Uterus (tissue), 3 donors: ENCODE measurements at regions not wholly inside any gene's neighbourhood (a gene's known extent, or its start where the extent isn't known, plus 50 kb on each side); places are given as distances from the start of the nearest gene placed in this dataset.

Source experiments
- DNase-seq, 2 donors: peaks; one replicate each; pipeline ENCODE4 v3.0.0-alpha.2; 2019 to 2020
- H3K27ac ChIP-seq, 2 donors: fragments of 200-600 bp; sonication (generic); 1 replicate in 1 of 2; 2 replicates in 1 of 2; pipeline ENCODE4 v1.5.1; 2016 to 2018
- H3K27me3 ChIP-seq, 2 donors: fragments of 200-600 bp; sonication (generic); one replicate each; pipeline ENCODE4 v1.5.1; 2018 to 2019; ENCODE audit warnings: control low read depth in 1 of 2
- H3K36me3 ChIP-seq, 2 donors: fragments of 200-600 bp; sonication (generic); one replicate each; pipeline ENCODE4 v1.5.1; 2019; ENCODE audit warnings: control low read depth in 1 of 2
- H3K4me1 ChIP-seq, 2 donors: fragments of 200-600 bp; sonication (generic); one replicate each; pipeline ENCODE4 v1.5.1; 2018 to 2019; ENCODE audit warnings: control low read depth in 1 of 2
- H3K4me3 ChIP-seq, 2 donors: fragments of 200-600 bp; sonication (generic); 1 replicate in 1 of 2; 2 replicates in 1 of 2; pipeline ENCODE4 v1.5.1; 2018 to 2019; ENCODE audit warnings: mild to moderate bottlenecking in 1 of 2
- H3K9me3 ChIP-seq, 2 donors: fragments of 200-600 bp; sonication (generic); one replicate each; pipeline ENCODE4 v1.5.1; 2019; ENCODE audit warnings: control low read depth in 1 of 2
- CTCF ChIP-seq, 4 experiments: fragments of 200-600 bp in 2 of 4; fragments of 450-650 bp in 2 of 4; sonication (generic) in 2 of 4; IDR thresholded peaks; one replicate each; pipeline ENCODE4 v1.5.1; 2016 to 2019; ENCODE audit warnings: antibody characterized with exemption in 4 of 4, mild to moderate bottlenecking in 2 of 4, moderate library complexity in 1 of 4
- POLR2A ChIP-seq, 2 donors: fragments of 450-650 bp; IDR thresholded peaks; one replicate each; pipeline ENCODE4 v1.6.1; 2016; ENCODE audit warnings: antibody characterized with exemption in 2 of 2, mild to moderate bottlenecking in 1 of 2, moderate library complexity in 1 of 2
- intact Hi-C: fragments of 100-400 bp; cut with DNase I; formaldehyde crosslinking; loops from one replicate; pipeline ENCODE4 v1.15.1; 2023; ENCODE audit warnings: low total_unique reads
- donor health status: DM: yes; HTN: yes; CAD: no.

- TF ChIP-seq CTCF (IDR thresholded peaks at IDR 0.05) = no peak
- Histone ChIP-seq H3K36me3 (no peaks in the 10 kb centered on the region), H3K4me3 (no peak overlapping the region), H3K9me3 (no peaks in the 10 kb centered on the region), H3K27ac (no peak overlapping the region), H3K4me1 (no peaks in the 10 kb centered on the region), H3K27me3 (no peaks in the 10 kb centered on the region)
- no peak for DNase-seq
- intact Hi-C loops = no loop called here
Measured at GRCh38 chr2:206875701-206876100, 63.6 kb upstream of the CPO start.

GRCh38 chr2:206876216-206876860 is 63.0 kb upstream of the CPO start:
- Histone ChIP-seq H3K9me3 (no peaks in the 10 kb centered on the region), H3K27me3 (no peaks in the 10 kb centered on the region), H3K4me3 (no peak overlapping the region), H3K27ac (no peak overlapping the region), H3K4me1 (no peaks in the 10 kb centered on the region), H3K36me3 (no peaks in the 10 kb centered on the region)
- no peak for DNase-seq
- intact Hi-C loops = no loop called here
- TF ChIP-seq POLR2A (IDR thresholded peaks at IDR 0.05) (no peak), CTCF (IDR thresholded peaks at IDR 0.05) (no peak)

- H3K27ac ChIP-seq = no peak overlapping the region
Measured at GRCh38 chr2:206881708-206882410, 57.5 kb upstream of the CPO start.

GRCh38 chr2:206886696-206887095 is 52.6 kb upstream of the CPO start:
- no peak overlapping the region for H3K27ac ChIP-seq
- no peak for DNase-seq
- no peak overlapping the region for H3K4me3 ChIP-seq
- H3K4me1 ChIP-seq = no peaks in the 10 kb centered on the region
- no peak for TF ChIP-seq CTCF (IDR thresholded peaks at IDR 0.05)
- no peak for TF ChIP-seq POLR2A (IDR thresholded peaks at IDR 0.05)
- H3K36me3 ChIP-seq = no peaks in the 10 kb centered on the region
- H3K9me3 ChIP-seq = no peaks in the 10 kb centered on the region
- no peaks in the 10 kb centered on the region for H3K27me3 ChIP-seq
- intact Hi-C loops = no loop called here

More at GRCh38 chr2:206881708-206882410, 57.5 kb upstream of the CPO start:
- Histone ChIP-seq H3K36me3 (no peaks in the 10 kb centered on the region), H3K27me3 (no peaks in the 10 kb centered on the region), H3K4me1 (no peaks in the 10 kb centered on the region), H3K9me3 (no peaks in the 10 kb centered on the region), H3K4me3 (no peak overlapping the region)
- TF ChIP-seq CTCF (IDR thresholded peaks at IDR 0.05) = no peak
- TF ChIP-seq POLR2A (IDR thresholded peaks at IDR 0.05) = no peak
- intact Hi-C loops = no loop called here
- DNase-seq = no peak

- TF ChIP-seq CTCF (IDR thresholded peaks at IDR 0.05) (no peak), POLR2A (IDR thresholded peaks at IDR 0.05) (no peak)
- H3K27me3 ChIP-seq = no peaks in the 10 kb centered on the region
- no peaks in the 10 kb centered on the region for H3K36me3 ChIP-seq
- no peaks in the 10 kb centered on the region for H3K4me1 ChIP-seq
- no peaks in the 10 kb centered on the region for H3K9me3 ChIP-seq
- no peak overlapping the region for H3K4me3 ChIP-seq
- no peak overlapping the region for H3K27ac ChIP-seq
- DNase-seq = no peak
- intact Hi-C loops = no loop called here
Measured at GRCh38 chr2:206887745-206888144, 51.6 kb upstream of the CPO start.
